PC-9 (cell line): ENCODE measurements at regions not wholly inside any gene's neighbourhood (a gene's known extent, or its start where the extent isn't known, plus 50 kb on each side); places are given as distances from the start of the nearest gene placed in this dataset.

Source experiments
- BruUV-seq: library from RNA; stranded (reverse); fragments of 400-500 nt; replicated peaks from 2 replicates; lab custom pipeline; 2021; lab: Mats Ljungman, UMichigan
- CTCF ChIA-PET: fragments of 300-600 bp; sonication (Branson Sonifier 250); formaldehyde crosslinking; loops from one replicate; lab custom pipeline; 2022; ENCODE audit warnings: antibody characterized with exemption; lab: Charles Lee
- POLR2A ChIA-PET: fragments of 300-600 bp; sonication (Branson Sonifier 250); formaldehyde crosslinking; loops from one replicate; lab custom pipeline; 2022; ENCODE audit warnings: antibody characterized with exemption; ENCODE audit not compliant: unreplicated experiment; lab: Charles Lee
- DNase-seq, 2 experiments: peaks; one replicate each; pipeline versions ENCODE4 v3.0.0 to v3.0.0-alpha.2; 2015 to 2022; ENCODE audit warnings: mixed read lengths in 1 of 2
- H2AFZ ChIP-seq: fragments of 200-600 bp; sonication (generic); 2 replicates; pipeline ENCODE4 v1.8.1; 2017; ENCODE audit warnings: antibody characterized with exemption
- H3F3A ChIP-seq: fragments of 200-600 bp; sonication (generic); 2 replicates; pipeline ENCODE4 v1.8.1; 2017; ENCODE audit warnings: antibody characterized with exemption, mild to moderate bottlenecking, low read depth; ENCODE audit not compliant: insufficient read depth
- H3K27ac ChIP-seq: fragments of 200-600 bp; sonication (generic); 2 replicates; pipeline ENCODE4 v1.6.1; 2016; ENCODE audit warnings: mixed run types
- H3K27me3 ChIP-seq: fragments of 200-600 bp; sonication (generic); 2 replicates; pipeline ENCODE4 v1.6.1; 2016; ENCODE audit warnings: low read depth, mixed run types; ENCODE audit not compliant: insufficient read depth
- H3K36me3 ChIP-seq: fragments of 200-600 bp; sonication (generic); 2 replicates; pipeline ENCODE4 v1.6.1; 2016; ENCODE audit warnings: low read depth, mixed run types
- H3K4me1 ChIP-seq: fragments of 200-600 bp; sonication (generic); replicated peaks from 2 replicates; pipeline ENCODE4 v1.6.1; 2016; ENCODE audit warnings: mixed run types; ENCODE audit not compliant: insufficient read depth
- H3K4me2 ChIP-seq: fragments of 200-600 bp; sonication (generic); 2 replicates; pipeline ENCODE4 v1.6.1; 2017; ENCODE audit warnings: mixed run types
- H3K4me3 ChIP-seq: fragments of 200-600 bp; sonication (generic); 2 replicates; pipeline ENCODE4 v1.6.1; 2016; ENCODE audit warnings: mixed run types
- H3K79me2 ChIP-seq: fragments of 200-600 bp; sonication (generic); 2 replicates; pipeline ENCODE4 v1.6.1; 2017; ENCODE audit warnings: low read depth, mixed run types
- H3K9me2 ChIP-seq: fragments of 200-600 bp; sonication (generic); 2 replicates; pipeline ENCODE4 v1.8.1; 2017; ENCODE audit warnings: mild to moderate bottlenecking; ENCODE audit not compliant: insufficient read depth
- H3K9me3 ChIP-seq: fragments of 200-600 bp; sonication (generic); 2 replicates; pipeline ENCODE4 v1.8.1; 2016; ENCODE audit warnings: low read depth; ENCODE audit not compliant: insufficient read depth
- H4K20me1 ChIP-seq: fragments of 200-600 bp; sonication (generic); 2 replicates; pipeline ENCODE4 v1.8.1; 2017; ENCODE audit not compliant: insufficient read depth
- EZH2 ChIP-seq: fragments of 200-600 bp; sonication (generic); IDR thresholded peaks from 2 replicates; pipeline ENCODE4 v1.8.0; 2017; ENCODE audit warnings: antibody characterized with exemption, low read depth
- intact Hi-C: fragments of 100-400 bp; cut with micrococcal nuclease; formaldehyde crosslinking; loops from one replicate; pipeline ENCODE4 v1.10.0; 2022; ENCODE audit not compliant: unreplicated experiment
- TF ChIP-seq, protein P1 (sequence below): fragments of 200-600 bp; sonication (generic); conservative IDR thresholded peaks from 2 replicates; pipeline ENCODE4 v1.6.1; 2017; ENCODE audit warnings: mixed run types, antibody characterized with exemption, mild to moderate bottlenecking, moderate library complexity

DNA sequence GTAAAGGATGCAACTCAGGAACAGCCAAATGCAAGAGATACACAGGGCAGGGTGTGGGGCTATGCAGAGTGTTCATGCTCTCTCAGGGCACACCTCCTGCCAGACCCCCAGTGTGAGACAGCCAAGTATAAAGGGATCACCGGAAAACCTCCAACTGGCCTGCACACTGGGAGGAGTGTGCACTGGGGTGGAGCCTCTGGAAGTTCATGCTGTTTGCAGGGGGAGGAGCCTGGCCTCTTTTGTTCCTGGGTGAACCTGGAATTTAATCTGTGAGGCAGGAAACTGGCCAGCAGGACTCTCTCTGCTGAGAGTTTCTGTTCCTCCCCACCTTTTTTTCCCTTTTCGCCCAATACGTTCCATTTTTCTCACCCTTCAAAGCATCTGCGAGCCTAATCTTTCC is 204.1 kb downstream of the WNT5A start:
- Histone ChIP-seq H3K79me2 (no peaks in the 10 kb centered on the region), H3K9me2 (no peaks in the 10 kb centered on the region), H3K9me3 (no peaks in the 10 kb centered on the region), H3F3A (no peaks in the 10 kb centered on the region), H3K4me1 (no peaks in the 10 kb centered on the region), H3K36me3 (no peaks in the 10 kb centered on the region), H2AFZ (no peak overlapping the region), H3K4me2 (no peak overlapping the region), H3K27me3 (no peaks in the 10 kb centered on the region), H4K20me1 (no peaks in the 10 kb centered on the region), H3K4me3 (no peak overlapping the region), H3K27ac (no peak overlapping the region)
- intact Hi-C loops, result no loop called here
- DNase-seq, result no peak
- POLR2A ChIA-PET, result no interaction called here
- no peak for TF ChIP-seq EZH2
- TF ChIP-seq, protein P1, sequence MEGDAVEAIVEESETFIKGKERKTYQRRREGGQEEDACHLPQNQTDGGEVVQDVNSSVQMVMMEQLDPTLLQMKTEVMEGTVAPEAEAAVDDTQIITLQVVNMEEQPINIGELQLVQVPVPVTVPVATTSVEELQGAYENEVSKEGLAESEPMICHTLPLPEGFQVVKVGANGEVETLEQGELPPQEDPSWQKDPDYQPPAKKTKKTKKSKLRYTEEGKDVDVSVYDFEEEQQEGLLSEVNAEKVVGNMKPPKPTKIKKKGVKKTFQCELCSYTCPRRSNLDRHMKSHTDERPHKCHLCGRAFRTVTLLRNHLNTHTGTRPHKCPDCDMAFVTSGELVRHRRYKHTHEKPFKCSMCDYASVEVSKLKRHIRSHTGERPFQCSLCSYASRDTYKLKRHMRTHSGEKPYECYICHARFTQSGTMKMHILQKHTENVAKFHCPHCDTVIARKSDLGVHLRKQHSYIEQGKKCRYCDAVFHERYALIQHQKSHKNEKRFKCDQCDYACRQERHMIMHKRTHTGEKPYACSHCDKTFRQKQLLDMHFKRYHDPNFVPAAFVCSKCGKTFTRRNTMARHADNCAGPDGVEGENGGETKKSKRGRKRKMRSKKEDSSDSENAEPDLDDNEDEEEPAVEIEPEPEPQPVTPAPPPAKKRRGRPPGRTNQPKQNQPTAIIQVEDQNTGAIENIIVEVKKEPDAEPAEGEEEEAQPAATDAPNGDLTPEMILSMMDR, result no peak
- BruUV-seq, result no TSS peak
- CTCF ChIA-PET, result no interaction called here

DNA sequence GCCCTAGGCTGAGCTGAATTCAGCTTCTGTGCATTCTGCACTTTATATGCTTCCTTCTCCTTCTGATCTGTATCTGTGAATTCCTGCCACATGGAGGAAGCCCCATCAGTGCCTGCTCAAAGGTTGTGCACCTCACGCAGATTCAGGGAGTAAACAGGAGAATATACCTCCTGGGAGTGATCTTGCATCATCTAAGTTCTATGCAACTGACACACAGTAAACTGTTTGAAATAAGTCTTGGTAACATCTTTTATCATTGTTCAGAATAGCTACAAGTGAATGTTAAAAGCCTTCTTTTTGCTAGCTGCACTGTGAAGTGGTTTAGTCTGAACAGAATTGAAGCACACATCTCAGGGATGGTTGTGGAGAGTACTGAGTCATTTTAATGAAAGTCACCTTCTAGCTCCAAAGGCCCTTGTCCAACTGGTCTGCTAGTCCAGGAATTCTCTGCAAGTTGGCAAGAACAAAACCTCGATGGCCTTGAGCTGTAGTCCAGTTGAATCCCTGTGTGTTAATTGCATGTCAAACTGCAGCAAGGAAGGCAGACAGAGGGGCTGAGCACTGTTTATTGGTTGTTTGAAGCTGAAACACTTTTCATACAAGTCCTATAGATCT is 215.0 kb downstream of the WNT5A start:
- no peaks in the 10 kb centered on the region for H3K27me3 ChIP-seq
- no peaks in the 10 kb centered on the region for H3F3A ChIP-seq
- H3K4me1 ChIP-seq, result no peaks in the 10 kb centered on the region
- intact Hi-C loops, result no loop called here
- ChIA-PET POLR2A (no interaction called here), CTCF (no interaction called here)
- H3K36me3 ChIP-seq, result no peaks in the 10 kb centered on the region
- no peak for TF ChIP-seq EZH2
- TF ChIP-seq, protein P1, result no peak
- no peak overlapping the region for H2AFZ ChIP-seq
- DNase-seq, result no peak
- no peaks in the 10 kb centered on the region for H3K79me2 ChIP-seq
- no TSS peak for BruUV-seq
- H3K9me3 ChIP-seq, result no peaks in the 10 kb centered on the region
- no peak overlapping the region for H3K4me3 ChIP-seq
- H3K27ac ChIP-seq, result no peak overlapping the region
- H3K4me2 ChIP-seq, result no peak overlapping the region
- no peaks in the 10 kb centered on the region for H3K9me2 ChIP-seq
- H4K20me1 ChIP-seq, result no peaks in the 10 kb centered on the region

DNA sequence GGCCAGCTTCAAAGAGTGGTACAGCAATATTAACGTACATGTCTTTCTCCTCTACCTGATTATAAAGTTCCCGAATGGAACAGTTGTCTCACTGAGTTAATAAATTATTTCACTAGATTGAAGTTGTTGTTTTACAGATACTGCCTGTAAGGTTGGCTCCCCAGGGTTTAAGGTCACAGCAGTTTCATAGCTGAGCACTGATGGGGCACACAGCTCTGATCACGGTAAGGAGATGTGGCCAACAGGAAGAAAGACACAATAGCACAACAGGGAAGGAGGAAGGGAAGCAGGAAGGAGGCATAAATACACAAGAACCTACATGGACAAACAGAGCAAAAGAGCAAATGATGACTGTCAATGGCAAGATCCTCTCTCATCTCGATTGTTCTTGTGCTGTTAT is 215.6 kb downstream of the WNT5A start:
- BruUV-seq, result no TSS peak
- CTCF ChIA-PET, result no interaction called here

More for the DNA sequence above, 215.6 kb downstream of the WNT5A start:
- DNase-seq, result no peak
- no peaks in the 10 kb centered on the region for H3K4me1 ChIP-seq
- POLR2A ChIA-PET, result no interaction called here
- intact Hi-C loops, result no loop called here
- H3K9me2 ChIP-seq, result no peaks in the 10 kb centered on the region
- no peak overlapping the region for H3K4me3 ChIP-seq
- no peaks in the 10 kb centered on the region for H3K36me3 ChIP-seq
- no peaks in the 10 kb centered on the region for H3K9me3 ChIP-seq
- no peaks in the 10 kb centered on the region for H3K27me3 ChIP-seq
- no peak overlapping the region for H3K27ac ChIP-seq
- H4K20me1 ChIP-seq, result no peaks in the 10 kb centered on the region
- no peak overlapping the region for H2AFZ ChIP-seq
- no peaks in the 10 kb centered on the region for H3F3A ChIP-seq
- TF ChIP-seq, protein P1, result no peak
- TF ChIP-seq EZH2, result no peak
- H3K79me2 ChIP-seq, result no peaks in the 10 kb centered on the region
- no peak overlapping the region for H3K4me2 ChIP-seq
